MM.1S (cell line): ENCODE measurements at regions not wholly inside any gene's neighbourhood (a gene's known extent, or its start where the extent isn't known, plus 50 kb on each side); places are given as distances from the start of the nearest gene placed in this dataset.

Experiments
- CTCF ChIP-seq: fragments of 300-600 bp; sonication (generic); IDR thresholded peaks from 2 replicates; pipeline ENCODE4 v1.5.1; 2016; ENCODE audit warnings: antibody characterized with exemption, low read length, mixed read lengths
- EZH2 ChIP-seq: fragments of 300-600 bp; sonication (generic); optimal IDR thresholded peaks from 2 replicates; pipeline ENCODE3; 2017; ENCODE audit warnings: low read depth, mild to moderate bottlenecking, antibody characterized with exemption, low read length, mixed read lengths

GRCh38 chr13:87877477-87877876, 206.3 kb downstream of the SLITRK5 start:
- TF ChIP-seq CTCF (no peak), EZH2 (no peak)
